GM23248 (cell line): ENCODE measurements at regions not wholly inside any gene's neighbourhood (a gene's known extent, or its start where the extent isn't known, plus 50 kb on each side); places are given as distances from the start of the nearest gene placed in this dataset.

Experiments used
- DNase-seq: peaks from one replicate; pipeline ENCODE4 v3.0.0-alpha.2; 2015
- H2AFZ ChIP-seq: fragments of 200-600 bp; sonication (generic); 2 replicates; pipeline ENCODE4 v1.6.1; 2016; ENCODE audit warnings: antibody characterized with exemption
- H3F3A ChIP-seq: fragments of 200-600 bp; sonication (generic); 2 replicates; pipeline ENCODE4 v1.6.1; 2016; ENCODE audit warnings: mild to moderate bottlenecking, antibody characterized with exemption, mixed run types; ENCODE audit not compliant: insufficient read depth
- H3K27ac ChIP-seq: fragments of 200-600 bp; sonication (generic); 2 replicates; pipeline ENCODE4 v1.5.1; 2016; ENCODE audit warnings: mild to moderate bottlenecking
- H3K27me3 ChIP-seq: fragments of 200-600 bp; sonication (generic); replicated peaks from 2 replicates; pipeline ENCODE4 v1.6.1; 2016; ENCODE audit warnings: mild to moderate bottlenecking; ENCODE audit not compliant: insufficient read depth
- H3K36me3 ChIP-seq: fragments of 200-600 bp; sonication (generic); 2 replicates; pipeline ENCODE4 v1.6.1; 2016; ENCODE audit warnings: low read depth, mild to moderate bottlenecking
- H3K4me1 ChIP-seq: fragments of 200-600 bp; sonication (generic); 2 replicates; pipeline ENCODE4 v1.6.1; 2016; ENCODE audit warnings: mild to moderate bottlenecking; ENCODE audit not compliant: insufficient read depth
- H3K4me2 ChIP-seq: fragments of 200-600 bp; sonication (generic); one replicate; pipeline ENCODE4 v1.6.1; 2016; ENCODE audit warnings: mild to moderate bottlenecking; ENCODE audit not compliant: unreplicated experiment
- H3K4me3 ChIP-seq: fragments of 200-600 bp; sonication (generic); 2 replicates; pipeline ENCODE4 v1.5.1; 2016; ENCODE audit warnings: mild to moderate bottlenecking
- H3K79me2 ChIP-seq: fragments of 200-600 bp; sonication (generic); 2 replicates; pipeline ENCODE4 v1.6.1; 2016; ENCODE audit warnings: mild to moderate bottlenecking; ENCODE audit not compliant: insufficient read depth
- H3K9ac ChIP-seq: fragments of 200-600 bp; sonication (generic); 2 replicates; pipeline ENCODE4 v1.6.1; 2016; ENCODE audit warnings: mild to moderate bottlenecking
- H3K9me2 ChIP-seq: fragments of 200-600 bp; sonication (generic); 2 replicates; pipeline ENCODE4 v1.6.1; 2016; ENCODE audit warnings: mixed run types, mild to moderate bottlenecking, moderate library complexity; ENCODE audit not compliant: insufficient read depth
- H3K9me3 ChIP-seq: fragments of 200-600 bp; sonication (generic); one replicate; pipeline ENCODE4 v1.6.1; 2017; ENCODE audit warnings: low read depth
- H4K20me1 ChIP-seq: fragments of 200-600 bp; sonication (generic); 2 replicates; pipeline ENCODE4 v1.6.0; 2016; ENCODE audit not compliant: insufficient read depth
- EZH2 ChIP-seq: fragments of 200-600 bp; sonication (generic); IDR thresholded peaks from 2 replicates; pipeline ENCODE4 v1.6.1; 2018; ENCODE audit warnings: antibody characterized with exemption, mild to moderate bottlenecking; ENCODE audit not compliant: insufficient read depth, poor library complexity, severe bottlenecking
- EZH2phosphoT487 ChIP-seq: fragments of 200-600 bp; sonication (generic); IDR thresholded peaks from 2 replicates; pipeline ENCODE4 v1.6.1; 2018; ENCODE audit warnings: antibody characterized with exemption, moderate library complexity, mild to moderate bottlenecking, low read depth; ENCODE audit not compliant: insufficient read depth
- WGBS, 2 experiments: methylation state at CpG; one replicate each; pipeline ENCODE4 v1.1.6; 2015 to 2017; ENCODE audit warnings: low lambda C conversion rate in 2 of 2, low coverage in 1 of 2; ENCODE audit errors: missing lambda C conversion rate in 2 of 2; 5-methylcytosine and 5-hydroxymethylcytosine counted together
- in situ Hi-C: fragments of 300-500 bp; cut with MboI; formaldehyde crosslinking; loops from 2 replicates; pipeline ENCODE4 v1.15.0; 2020

GRCh38 chr1:191279266-191279800 is 801.7 kb upstream of the BRINP3 start:
- no peaks in the 10 kb centered on the region for H3K27me3 ChIP-seq
- no peaks in the 10 kb centered on the region for H3F3A ChIP-seq
- in situ Hi-C loops = no loop called here
- H3K9me3 ChIP-seq = no peaks in the 10 kb centered on the region
- no peaks in the 10 kb centered on the region for H4K20me1 ChIP-seq
- H3K9me2 ChIP-seq = no peaks in the 10 kb centered on the region
- no peak overlapping the region for H3K9ac ChIP-seq
- H3K27ac ChIP-seq = no peak overlapping the region
- no peak for TF ChIP-seq EZH2phosphoT487
- TF ChIP-seq EZH2 = no peak
- no peaks in the 10 kb centered on the region for H3K36me3 ChIP-seq
- H2AFZ ChIP-seq = no peak overlapping the region
- no peak overlapping the region for H3K4me3 ChIP-seq
- H3K4me2 ChIP-seq = no peak overlapping the region
- H3K4me1 ChIP-seq = no peaks in the 10 kb centered on the region
- H3K79me2 ChIP-seq = no peaks in the 10 kb centered on the region
- WGBS, 2 experiments = 25 to 35% methylated on average over 2 of the region's 2 CpGs
- DNase-seq = no peak

GRCh38 chr1:191284175-191284574 is 806.5 kb upstream of the BRINP3 start:
- Histone ChIP-seq H2AFZ (no peak overlapping the region), H3K27me3 (no peaks in the 10 kb centered on the region), H3K4me1 (no peaks in the 10 kb centered on the region), H3K79me2 (no peaks in the 10 kb centered on the region), H3K36me3 (peaks cover 5% of the 10 kb centered on the region; the same call in 1 of the 2 replicates), H3K4me2 (no peak overlapping the region), H3K9me3 (no peaks in the 10 kb centered on the region), H3K9me2 (no peaks in the 10 kb centered on the region), H4K20me1 (no peaks in the 10 kb centered on the region), H3F3A (no peaks in the 10 kb centered on the region), H3K4me3 (no peak overlapping the region), H3K27ac (no peak overlapping the region), H3K9ac (no peak overlapping the region)
- TF ChIP-seq EZH2 (no peak), EZH2phosphoT487 (no peak)
- in situ Hi-C loops = no loop called here
- no peak for DNase-seq

- Histone ChIP-seq H3K9ac (no peak overlapping the region), H3K4me3 (no peak overlapping the region), H3K9me2 (no peaks in the 10 kb centered on the region; the same call in 1 of the 2 replicates), H3K36me3 (peaks cover 5% of the 10 kb centered on the region; the same call in 1 of the 2 replicates), H3K27me3 (no peaks in the 10 kb centered on the region), H3K4me1 (no peaks in the 10 kb centered on the region), H4K20me1 (no peaks in the 10 kb centered on the region), H2AFZ (no peak overlapping the region), H3K27ac (no peak overlapping the region), H3K79me2 (no peaks in the 10 kb centered on the region), H3K4me2 (no peak overlapping the region), H3F3A (no peaks in the 10 kb centered on the region), H3K9me3 (no peaks in the 10 kb centered on the region)
- DNase-seq = no peak
- TF ChIP-seq EZH2 = no peak
- TF ChIP-seq EZH2phosphoT487 = no peak
- WGBS, 2 experiments = 16 to 17% methylated on average over 4 of the region's 4 CpGs
- in situ Hi-C loops = no loop called here
Measured at GRCh38 chr1:191290441-191290840, 812.8 kb upstream of the BRINP3 start.

GRCh38 chr1:191305370-191305769 is 827.7 kb upstream of the BRINP3 start:
- Histone ChIP-seq H3K79me2 (no peaks in the 10 kb centered on the region), H3K36me3 (no peaks in the 10 kb centered on the region), H3K27ac (no peak overlapping the region), H3K4me1 (no peaks in the 10 kb centered on the region), H3K27me3 (no peaks in the 10 kb centered on the region), H3F3A (no peaks in the 10 kb centered on the region), H3K4me3 (no peak overlapping the region), H4K20me1 (no peaks in the 10 kb centered on the region), H3K4me2 (no peak overlapping the region), H3K9me3 (peaks cover 4% of the 10 kb centered on the region), H2AFZ (no peak overlapping the region), H3K9me2 (no peaks in the 10 kb centered on the region), H3K9ac (no peak overlapping the region)
- no peak for DNase-seq
- TF ChIP-seq EZH2phosphoT487 = no peak
- no peak for TF ChIP-seq EZH2
- in situ Hi-C loops = no loop called here
- 5 to 9% methylated on average over 1 of the region's 1 CpG for WGBS, 2 experiments

- in situ Hi-C loops = no loop called here
- Histone ChIP-seq H3K9me2 (no peaks in the 10 kb centered on the region), H3K27ac (no peak overlapping the region), H3K4me2 (no peak overlapping the region), H3K9ac (no peak overlapping the region), H3F3A (no peaks in the 10 kb centered on the region), H3K36me3 (no peaks in the 10 kb centered on the region), H2AFZ (no peak overlapping the region), H3K4me3 (no peak overlapping the region), H3K27me3 (no peaks in the 10 kb centered on the region), H3K79me2 (no peaks in the 10 kb centered on the region), H3K9me3 (peaks cover 4% of the 10 kb centered on the region), H3K4me1 (no peaks in the 10 kb centered on the region), H4K20me1 (no peaks in the 10 kb centered on the region)
- no peak for TF ChIP-seq EZH2
- TF ChIP-seq EZH2phosphoT487 = no peak
- no peak for DNase-seq
- 24 to 31% methylated on average over 7 of the region's 7 CpGs for WGBS, 2 experiments
Measured at GRCh38 chr1:191306916-191307315, 829.3 kb upstream of the BRINP3 start.
